RPMI7951 (cell line): ENCODE measurements at regions not wholly inside any gene's neighbourhood (a gene's known extent, or its start where the extent isn't known, plus 50 kb on each side); places are given as distances from the start of the nearest gene placed in this dataset.

Experiments used
- DNase-seq: peaks from one replicate; pipeline ENCODE4 v3.0.0-alpha.2; 2012; ENCODE audit warnings: low read depth

DNA sequence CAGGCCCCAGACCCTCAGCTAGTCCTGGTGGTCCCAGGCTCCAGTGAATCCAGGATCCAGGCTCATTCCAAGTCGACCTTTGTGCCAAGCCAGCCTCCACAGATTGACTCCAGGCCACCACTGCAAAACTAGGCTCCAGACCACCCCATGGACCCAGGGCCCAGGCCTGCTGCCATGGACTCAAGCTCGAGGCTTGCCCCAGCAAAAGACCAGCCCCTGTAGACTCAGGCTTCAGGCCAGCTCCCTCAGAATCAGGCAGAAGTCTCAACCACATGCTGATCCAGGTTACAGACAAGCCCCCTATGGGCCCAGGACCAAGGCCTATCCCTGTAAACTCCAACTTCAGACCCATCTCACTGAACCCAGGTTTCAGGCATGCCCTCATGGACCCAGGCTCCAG lies 692.4 kb downstream of the PCDH19 start:
- DNase-seq: no peak

GRCh38 chrX:99705701-99706100 lies 704.4 kb downstream of the PCDH19 start:
- no peak for DNase-seq

DNA sequence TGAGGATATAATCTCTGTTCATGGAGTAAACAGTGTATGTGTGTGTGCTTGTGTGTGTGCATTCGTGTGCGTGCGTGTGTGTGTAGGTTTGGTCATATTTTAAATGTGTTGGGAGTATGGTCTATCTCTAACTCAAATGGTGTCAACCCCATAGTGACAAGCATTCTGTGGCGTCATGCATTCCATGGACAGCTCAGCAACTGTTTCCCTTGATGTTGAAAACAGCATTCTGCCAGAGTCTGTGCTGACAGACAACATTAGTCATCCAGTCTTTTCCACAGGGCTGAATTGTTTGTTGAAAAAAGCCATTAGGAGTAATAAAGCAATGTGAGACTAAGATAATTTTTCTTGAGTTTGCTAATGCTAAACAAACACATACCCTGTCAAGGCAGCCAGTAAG lies 706.6 kb downstream of the PCDH19 start:
- no peak for DNase-seq

- DNase-seq: no peak
Observed at GRCh38 chrX:99698451-99698850, 711.6 kb downstream of the PCDH19 start.

DNA sequence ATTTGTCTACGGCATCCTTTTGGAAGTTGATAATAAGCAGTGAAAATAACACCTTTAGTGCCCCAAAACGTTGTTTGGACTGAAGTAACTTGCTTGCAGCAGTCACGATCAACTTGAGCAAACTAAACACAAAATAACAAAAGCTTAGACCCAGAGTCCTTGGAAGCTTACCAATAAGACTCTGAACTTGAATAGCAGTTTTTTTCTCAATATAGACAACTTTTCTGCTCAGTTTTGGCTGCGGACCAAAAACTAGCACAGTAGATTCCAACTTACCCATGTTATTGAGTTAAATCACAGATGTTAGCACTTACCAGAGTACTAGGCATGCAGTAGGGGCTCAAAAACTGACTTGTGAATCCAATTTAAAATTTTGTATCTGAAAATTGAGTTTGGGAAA lies 746.9 kb downstream of the PCDH19 start:
- DNase-seq: no peak

DNA sequence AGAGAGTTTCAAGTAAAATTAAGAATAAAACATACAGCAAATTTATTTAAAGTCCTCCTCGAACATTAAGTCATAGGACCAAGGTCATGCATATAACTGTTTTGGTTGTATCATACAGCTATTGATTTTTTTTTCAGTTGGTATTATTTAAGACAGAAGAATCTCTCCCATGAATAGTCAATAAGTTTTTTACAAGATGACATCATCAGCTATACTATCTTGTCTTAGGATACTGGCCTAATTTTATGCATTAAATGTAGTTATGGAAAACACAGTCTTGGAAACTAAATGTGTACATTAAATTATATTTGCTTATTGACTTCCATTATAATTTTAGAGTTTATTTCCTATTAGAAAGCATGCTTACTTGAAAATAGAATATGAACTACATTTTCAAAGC lies 755.9 kb downstream of the PCDH19 start:
- DNase-seq: no peak

GRCh38 chrX:99653352-99653751 lies 756.7 kb downstream of the PCDH19 start:
- DNase-seq: no peak

- DNase-seq: no peak
Observed at GRCh38 chrX:99613041-99613440, 797.0 kb downstream of the PCDH19 start.

DNA sequence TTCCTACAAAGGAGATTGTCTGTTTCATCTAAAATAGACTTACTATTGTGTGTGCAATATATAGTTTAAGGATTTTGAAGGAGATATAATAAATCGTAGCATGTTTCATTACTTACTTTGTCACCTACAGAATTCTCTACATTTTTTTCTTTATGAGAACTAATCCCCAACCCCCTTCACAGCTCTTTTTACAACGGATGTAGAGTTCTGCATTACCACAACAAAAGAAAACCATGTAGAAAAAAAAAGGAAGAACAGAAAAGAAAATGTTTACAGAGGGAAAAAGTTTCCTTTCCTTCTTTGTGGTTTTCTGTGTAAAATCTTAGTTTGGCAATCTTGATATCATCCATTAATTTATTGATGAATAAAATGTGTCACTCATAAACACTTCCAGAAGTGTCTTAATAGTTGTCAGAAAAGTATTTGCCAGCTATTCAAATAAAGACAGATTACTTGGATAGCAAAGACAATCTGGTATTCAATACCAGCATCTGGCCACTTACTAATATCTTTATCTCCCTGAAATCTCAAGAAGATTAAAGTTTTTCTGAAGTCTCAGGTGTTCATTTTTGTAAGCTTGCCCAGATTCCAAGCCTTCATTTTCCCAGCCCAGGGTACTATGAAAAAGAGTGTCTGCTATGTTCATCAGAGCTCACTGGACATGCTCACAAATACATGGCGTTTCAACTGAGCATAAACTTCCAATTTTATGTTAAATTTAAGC lies 806.8 kb downstream of the PCDH19 start:
- DNase-seq: no peak

- DNase-seq: no peak
Observed at GRCh38 chrX:99602107-99602506, 808.0 kb downstream of the PCDH19 start.

GRCh38 chrX:99588936-99589335 lies 821.1 kb downstream of the PCDH19 start:
- DNase-seq: no peak

DNA sequence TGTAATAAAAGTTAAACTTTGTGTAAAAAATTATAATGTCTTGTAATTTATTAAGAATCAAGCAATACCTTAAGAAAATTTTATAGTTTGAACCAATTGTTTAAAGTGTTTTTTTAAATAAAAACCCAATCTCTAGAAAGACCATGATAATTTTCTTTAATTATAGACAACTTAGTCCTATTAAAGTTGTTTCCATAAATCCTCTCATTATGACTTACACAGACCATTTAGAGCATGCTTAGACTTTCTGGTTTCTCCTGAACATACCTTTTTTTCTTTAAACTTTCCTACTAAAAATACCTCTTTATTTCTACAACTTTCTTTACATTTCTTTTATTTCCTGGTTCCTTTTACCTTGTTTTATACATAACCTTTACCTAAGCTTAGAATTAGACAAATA lies 837.4 kb downstream of the PCDH19 start:
- DNase-seq: no peak

GRCh38 chrX:99549381-99549780 lies 860.7 kb downstream of the PCDH19 start:
- DNase-seq: no peak

DNA sequence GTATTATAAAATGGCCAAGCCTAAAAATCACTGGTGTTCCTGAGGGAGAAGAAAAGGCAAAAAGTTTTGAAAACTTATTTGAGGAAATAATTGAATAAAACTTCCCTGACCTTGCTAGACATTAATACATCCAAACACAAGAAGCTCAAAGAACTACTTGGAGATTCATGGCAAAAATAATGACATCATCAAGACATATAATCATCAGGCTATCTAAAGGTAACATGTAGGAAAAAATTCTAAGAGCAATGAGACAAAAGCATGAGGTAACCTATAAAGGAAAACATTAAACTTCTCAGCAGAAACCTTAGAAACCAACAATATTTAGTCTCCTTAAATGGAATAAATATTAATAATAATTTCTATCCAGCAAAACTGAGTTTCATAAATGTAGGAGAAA lies 887.6 kb downstream of the PCDH19 start:
- DNase-seq: no peak

GRCh38 chrX:99507768-99508167 lies 902.3 kb downstream of the PCDH19 start:
- DNase-seq: no peak

- no peak for DNase-seq
Observed at GRCh38 chrX:99495453-99495852, 914.6 kb downstream of the PCDH19 start.

GRCh38 chrX:99494668-99495067 lies 915.4 kb downstream of the PCDH19 start:
- DNase-seq: no peak

DNA sequence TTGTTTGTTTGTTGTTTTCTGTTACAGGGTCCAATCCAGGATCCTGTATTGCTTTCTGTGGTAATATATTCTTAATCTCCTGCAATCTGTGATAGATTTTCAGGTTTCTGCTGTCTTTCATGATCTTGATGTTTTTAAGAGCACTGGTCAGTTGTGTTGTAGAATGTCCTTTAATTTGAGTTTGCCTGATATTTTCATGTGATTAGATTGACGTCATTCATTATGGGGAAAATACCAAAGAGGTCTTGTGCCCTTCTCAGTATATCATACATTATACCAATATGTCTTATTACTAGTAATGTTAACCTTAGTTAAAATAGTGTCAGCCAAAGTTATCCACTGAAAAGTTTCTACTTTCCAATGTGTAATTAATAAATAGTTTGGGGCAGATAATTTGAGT lies 929.3 kb downstream of the PCDH19 start:
- no peak for DNase-seq

DNA sequence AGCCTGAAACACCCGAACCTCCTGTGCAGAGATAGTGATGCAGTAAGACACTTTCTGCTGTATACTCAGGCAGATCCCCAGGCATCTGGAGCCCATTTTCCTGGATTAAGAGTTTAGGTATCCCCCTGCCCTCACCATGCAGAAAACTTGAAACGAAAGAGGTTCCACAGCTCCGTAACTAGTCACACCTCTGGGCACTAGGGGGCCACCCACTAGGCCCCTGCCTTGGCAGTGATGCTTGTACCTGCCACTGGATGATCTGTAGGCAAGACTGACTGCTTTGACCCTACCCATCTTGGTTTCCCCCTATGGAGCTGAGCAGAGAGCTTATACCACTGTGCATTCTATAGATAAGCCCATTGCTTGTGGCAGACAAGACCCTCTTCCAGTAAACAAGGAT lies 940.6 kb downstream of the PCDH19 start:
- DNase-seq: no peak

DNA sequence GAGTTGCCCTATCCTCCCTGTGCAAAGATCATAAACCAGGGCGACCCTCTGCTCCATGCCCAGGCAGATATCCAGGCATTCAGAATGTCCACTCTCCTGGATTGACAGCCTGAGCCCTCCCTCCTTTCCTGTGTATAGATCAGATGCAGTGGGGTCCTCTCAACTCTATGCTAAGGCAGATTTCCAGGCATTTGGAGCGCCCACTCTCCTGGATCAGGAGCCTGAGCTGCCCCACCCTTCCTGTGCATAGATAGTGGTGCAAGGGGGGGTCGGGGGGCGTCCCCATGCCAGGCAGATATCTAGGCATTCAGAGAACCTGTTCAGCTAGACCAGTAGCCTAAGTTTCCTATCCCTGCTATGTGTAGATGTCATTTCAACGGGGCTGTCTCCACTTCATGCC lies 941.1 kb downstream of the PCDH19 start:
- DNase-seq: no peak

DNA sequence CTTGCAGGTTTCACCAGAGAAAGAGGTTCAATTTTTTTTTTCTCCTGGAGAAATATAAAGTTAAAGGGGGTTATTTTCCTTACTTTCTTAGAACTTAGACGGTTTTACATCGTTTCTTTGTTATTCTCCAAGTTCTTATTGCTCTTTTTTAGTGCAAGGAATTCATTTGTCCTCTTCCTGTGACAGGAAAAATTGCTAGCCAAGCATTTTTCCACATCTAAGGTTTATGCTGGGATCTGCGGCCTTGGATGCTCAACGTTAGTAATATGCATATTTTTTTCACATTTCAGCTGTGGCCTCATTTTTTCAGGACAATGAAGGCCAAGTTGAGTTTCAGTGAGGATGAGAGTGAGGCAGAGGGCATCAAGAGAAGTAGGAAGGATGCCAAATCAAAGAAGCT lies 948.9 kb downstream of the PCDH19 start:
- no peak for DNase-seq

- no peak for DNase-seq
Observed at GRCh38 chrX:99445336-99445735, 964.7 kb downstream of the PCDH19 start.

DNA sequence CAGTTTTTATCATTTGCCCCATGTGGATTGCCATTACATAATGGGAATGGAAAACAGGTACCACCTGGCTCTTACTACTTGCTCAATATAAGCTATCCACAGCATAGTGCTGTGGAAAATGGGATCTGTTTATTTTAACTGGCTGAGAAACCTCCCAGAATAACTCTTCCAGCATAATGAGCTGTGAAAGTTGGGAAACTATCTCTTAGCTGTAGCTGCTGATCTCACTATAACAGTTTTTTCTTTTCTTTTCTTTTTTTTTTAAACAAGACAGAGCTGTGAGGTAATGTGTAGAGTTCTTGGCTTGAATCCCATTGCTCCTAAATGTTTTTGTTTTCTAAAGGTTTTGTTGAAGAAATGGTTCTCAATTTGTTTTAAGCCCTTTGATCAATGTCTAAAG lies 988.3 kb downstream of the PCDH19 start:
- DNase-seq: no peak

- no peak for DNase-seq
Observed at GRCh38 chrX:99415470-99415869, 994.6 kb downstream of the PCDH19 start.
